Activated CD8-positive, alpha-beta T cell treated with anti-CD3 and anti-CD28 coated beads for 36 hours (primary cell): ENCODE measurements at regions not wholly inside any gene's neighbourhood (a gene's known extent, or its start where the extent isn't known, plus 50 kb on each side); places are given as distances from the start of the nearest gene placed in this dataset.

Experiments used
- ATAC-seq: fragments of 200-7000 bp; cut with Tn5 transposase; one replicate; pipeline ENCODE4 v1.10.0; 2021; ENCODE audit warnings: mild to moderate bottlenecking, moderate library complexity
- CTCF ChIA-PET: fragments of 350-600 bp; sonication (Branson Sonifier 250); formaldehyde crosslinking; loops from one replicate; lab custom pipeline; 2021; ENCODE audit warnings: antibody characterized with exemption; lab: Charles Lee
- POLR2A ChIA-PET: fragments of 350-600 bp; sonication (Branson Sonifier 250); formaldehyde crosslinking; loops from one replicate; lab custom pipeline; 2021; ENCODE audit warnings: antibody characterized with exemption; lab: Charles Lee
- DNase-seq: peaks from one replicate; pipeline ENCODE4 v3.0.0-alpha.2; 2020
- H3K27ac Mint-ChIP-seq: one replicate; pipeline ENCODE4 v1.8.0; 2021; ENCODE audit warnings: mild to moderate bottlenecking, mixed read lengths
- H3K27me3 Mint-ChIP-seq: one replicate; pipeline ENCODE4 v1.8.0; 2021; ENCODE audit warnings: mixed read lengths
- H3K36me3 Mint-ChIP-seq: one replicate; pipeline ENCODE4 v1.8.0; 2021; ENCODE audit warnings: low read depth, mixed read lengths
- H3K4me1 Mint-ChIP-seq: one replicate; pipeline ENCODE4 v1.8.0; 2021; ENCODE audit warnings: low read depth, mixed read lengths
- H3K4me3 Mint-ChIP-seq: one replicate; pipeline ENCODE4 v1.8.0; 2021; ENCODE audit warnings: mild to moderate bottlenecking, moderate library complexity, mixed read lengths
- H3K9me3 Mint-ChIP-seq: one replicate; pipeline ENCODE4 v1.8.0; 2021; ENCODE audit warnings: mixed read lengths
- intact Hi-C: fragments of 100-400 bp; cut with micrococcal nuclease; formaldehyde crosslinking; loops from one replicate; pipeline ENCODE4 v1.10.0; 2022
- TF ChIP-seq, protein P1 (sequence below): fragments of 200-600 bp; IDR thresholded peaks from one replicate; pipeline ENCODE4 v1.8.0; 2022; ENCODE audit warnings: antibody characterized with exemption, mild to moderate bottlenecking

DNA sequence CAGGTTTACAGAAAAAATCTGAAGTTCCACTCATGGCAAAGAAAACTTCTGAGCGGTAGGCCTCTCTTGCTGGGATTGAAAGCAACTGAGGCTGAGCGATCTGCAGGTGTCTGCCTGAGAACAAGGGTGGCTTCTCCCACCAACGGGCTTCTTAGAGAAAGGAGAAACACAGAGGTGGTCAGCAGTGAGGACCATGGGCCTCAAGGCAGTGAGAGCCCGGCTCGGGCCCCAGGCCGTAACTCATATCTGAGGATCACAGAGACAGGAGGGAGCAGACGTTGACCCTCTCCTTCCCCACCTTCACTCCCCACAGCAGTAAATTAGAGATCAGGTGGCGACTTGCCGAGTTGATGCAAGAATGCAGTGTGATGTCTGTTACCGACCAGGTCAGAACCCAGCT, 50.9 kb upstream of the RTL6 start:
- ChIA-PET POLR2A (no interaction called here), CTCF (no interaction called here)
- TF ChIP-seq, protein P1, sequence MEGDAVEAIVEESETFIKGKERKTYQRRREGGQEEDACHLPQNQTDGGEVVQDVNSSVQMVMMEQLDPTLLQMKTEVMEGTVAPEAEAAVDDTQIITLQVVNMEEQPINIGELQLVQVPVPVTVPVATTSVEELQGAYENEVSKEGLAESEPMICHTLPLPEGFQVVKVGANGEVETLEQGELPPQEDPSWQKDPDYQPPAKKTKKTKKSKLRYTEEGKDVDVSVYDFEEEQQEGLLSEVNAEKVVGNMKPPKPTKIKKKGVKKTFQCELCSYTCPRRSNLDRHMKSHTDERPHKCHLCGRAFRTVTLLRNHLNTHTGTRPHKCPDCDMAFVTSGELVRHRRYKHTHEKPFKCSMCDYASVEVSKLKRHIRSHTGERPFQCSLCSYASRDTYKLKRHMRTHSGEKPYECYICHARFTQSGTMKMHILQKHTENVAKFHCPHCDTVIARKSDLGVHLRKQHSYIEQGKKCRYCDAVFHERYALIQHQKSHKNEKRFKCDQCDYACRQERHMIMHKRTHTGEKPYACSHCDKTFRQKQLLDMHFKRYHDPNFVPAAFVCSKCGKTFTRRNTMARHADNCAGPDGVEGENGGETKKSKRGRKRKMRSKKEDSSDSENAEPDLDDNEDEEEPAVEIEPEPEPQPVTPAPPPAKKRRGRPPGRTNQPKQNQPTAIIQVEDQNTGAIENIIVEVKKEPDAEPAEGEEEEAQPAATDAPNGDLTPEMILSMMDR, result no peak
- Mint-ChIP-seq H3K36me3 (no peaks in the 10 kb centered on the region), H3K9me3 (no peaks in the 10 kb centered on the region), H3K27me3 (peaks cover 6% of the 10 kb centered on the region), H3K4me3 (no peak overlapping the region), H3K27ac (no peak overlapping the region), H3K4me1 (peaks cover 9% of the 10 kb centered on the region)
- ATAC-seq (no peak), DNase-seq (no peak)
- intact Hi-C loops, result no loop called here
